Chondrocyte (in vitro differentiated cells): ENCODE measurements at regions not wholly inside any gene's neighbourhood (a gene's known extent, or its start where the extent isn't known, plus 50 kb on each side); places are given as distances from the start of the nearest gene placed in this dataset.

Source experiments
- DNase-seq: peaks from one replicate; pipeline ENCODE4 v3.0.0; 2021; ENCODE audit warnings: mixed read lengths, low spot score
- H3K27ac Mint-ChIP-seq: one replicate; pipeline ENCODE4 v1.8.0; 2021; ENCODE audit warnings: mild to moderate bottlenecking, moderate library complexity, mixed read lengths; ENCODE audit not compliant: unreplicated experiment
- H3K27me3 Mint-ChIP-seq: 2 replicates; pipeline ENCODE4 v1.8.0; 2021; ENCODE audit warnings: low read depth, mixed read lengths
- H3K36me3 Mint-ChIP-seq: 2 replicates; pipeline ENCODE4 v1.8.0; 2021; ENCODE audit warnings: low read depth, mixed read lengths
- H3K4me1 Mint-ChIP-seq: 2 replicates; pipeline ENCODE4 v1.8.0; 2021; ENCODE audit warnings: low read depth, mild to moderate bottlenecking, mixed read lengths
- H3K4me3 Mint-ChIP-seq: one replicate; pipeline ENCODE4 v1.8.0; 2021; ENCODE audit warnings: mild to moderate bottlenecking, moderate library complexity, mixed read lengths; ENCODE audit not compliant: unreplicated experiment
- H3K9me3 Mint-ChIP-seq: 2 replicates; pipeline ENCODE4 v1.8.0; 2021; ENCODE audit warnings: low read depth, mixed read lengths
- CTCF ChIP-seq: fragments of 200-600 bp; sonication (generic); IDR thresholded peaks from 2 replicates; pipeline ENCODE4 v1.5.0; 2021; ENCODE audit warnings: antibody characterized with exemption, mild to moderate bottlenecking, moderate library complexity

DNA sequence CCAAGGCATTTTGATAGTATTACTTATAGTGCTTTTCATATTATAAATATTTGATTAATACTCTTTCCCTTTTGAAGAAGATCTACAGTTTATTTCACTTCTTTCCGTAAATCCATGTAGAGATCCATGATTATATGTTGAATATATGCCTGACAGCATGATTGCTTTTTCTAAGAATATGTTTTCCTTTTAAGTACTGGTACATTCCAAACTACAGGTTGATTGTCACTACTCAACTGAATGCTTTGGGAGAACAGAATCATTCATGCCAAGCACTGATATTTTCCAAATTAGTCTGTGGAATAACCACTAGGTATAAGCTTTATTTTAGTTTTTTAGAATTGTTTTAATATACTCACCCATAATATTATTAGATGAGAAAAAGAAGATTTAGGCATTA, 330.2 kb downstream of the BCKDHB start:
- Mint-ChIP-seq H3K9me3 (peaks cover 7% of the 10 kb centered on the region), H3K27ac (no peak overlapping the region)

GRCh38 chr6:80435457-80435856, 329.0 kb downstream of the BCKDHB start:
- Mint-ChIP-seq H3K36me3 (peaks cover 3% of the 10 kb centered on the region), H3K4me3 (no peak overlapping the region), H3K4me1 (peaks cover 33% of the 10 kb centered on the region), H3K27me3 (no peaks in the 10 kb centered on the region), H3K9me3 (peaks cover 10% of the 10 kb centered on the region), H3K27ac (no peak overlapping the region)
- DNase-seq = no peak
- no peak for TF ChIP-seq CTCF

More for the DNA sequence above, 330.2 kb downstream of the BCKDHB start:
- DNase-seq = no peak
- Mint-ChIP-seq H3K4me1 (peaks cover 33% of the 10 kb centered on the region), H3K27me3 (no peaks in the 10 kb centered on the region), H3K4me3 (no peak overlapping the region), H3K36me3 (peaks cover 4% of the 10 kb centered on the region)
- TF ChIP-seq CTCF = no peak

DNA sequence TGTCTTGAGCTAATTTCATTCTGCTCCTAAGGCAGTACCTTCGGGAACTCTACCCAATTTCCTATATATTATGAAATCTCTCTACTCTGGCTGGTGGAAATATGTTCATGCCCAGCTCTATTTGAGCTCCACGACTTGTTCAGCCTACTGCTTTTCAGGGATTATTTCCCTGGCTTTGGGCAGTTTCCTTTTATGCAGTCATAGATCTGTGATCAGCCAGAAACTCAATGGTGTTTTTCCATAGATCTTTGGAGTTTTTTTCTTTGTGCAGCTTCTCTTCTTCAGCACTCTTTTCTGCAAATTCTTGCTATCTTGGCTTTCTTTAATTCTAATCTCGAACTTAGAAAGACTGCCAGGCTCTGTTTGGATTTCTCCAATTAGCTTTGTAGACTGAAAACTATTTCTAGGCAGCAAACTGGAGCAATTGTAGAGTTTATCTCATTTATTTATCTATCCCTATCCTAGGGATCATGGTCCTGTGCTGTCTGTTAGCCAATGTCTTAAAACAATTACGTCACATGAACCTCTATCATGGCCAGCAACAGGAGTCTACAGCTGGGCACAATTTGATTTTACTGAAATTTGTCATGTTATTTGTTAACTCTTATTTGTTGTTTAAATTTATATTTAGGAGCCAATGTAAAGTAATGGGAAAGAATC, 328.4 kb downstream of the BCKDHB start:
- H3K9me3 Mint-ChIP-seq = peaks cover 15% of the 10 kb centered on the region
- H3K27ac Mint-ChIP-seq = no peak overlapping the region
- H3K4me3 Mint-ChIP-seq = no peak overlapping the region
- DNase-seq = no peak
- no peaks in the 10 kb centered on the region for H3K27me3 Mint-ChIP-seq
- H3K36me3 Mint-ChIP-seq = peaks cover 2% of the 10 kb centered on the region
- no peak for TF ChIP-seq CTCF
- peaks cover 32% of the 10 kb centered on the region for H3K4me1 Mint-ChIP-seq

DNA sequence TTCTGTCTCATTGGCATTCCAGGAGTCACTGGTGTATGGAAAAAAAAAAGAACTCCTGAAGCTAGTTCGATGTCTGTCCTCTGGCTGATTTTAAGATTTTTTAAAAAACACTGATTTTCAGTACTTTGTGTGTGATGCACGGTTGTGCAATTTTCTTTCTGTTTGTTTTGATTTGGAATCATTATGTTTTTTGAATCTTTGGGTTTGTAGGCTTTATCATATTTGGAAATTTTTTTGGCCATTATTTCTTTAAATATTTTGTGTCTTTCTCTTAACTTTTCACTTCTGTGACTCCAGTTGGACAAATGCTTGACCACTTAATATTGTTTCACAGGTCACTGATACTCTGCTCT, 327.2 kb downstream of the BCKDHB start:
- TF ChIP-seq CTCF = no peak
- Mint-ChIP-seq H3K4me1 (peaks cover 22% of the 10 kb centered on the region), H3K4me3 (no peak overlapping the region), H3K27ac (no peak overlapping the region), H3K9me3 (peaks cover 25% of the 10 kb centered on the region), H3K36me3 (peaks cover 5% of the 10 kb centered on the region), H3K27me3 (no peaks in the 10 kb centered on the region)
- DNase-seq = no peak

DNA sequence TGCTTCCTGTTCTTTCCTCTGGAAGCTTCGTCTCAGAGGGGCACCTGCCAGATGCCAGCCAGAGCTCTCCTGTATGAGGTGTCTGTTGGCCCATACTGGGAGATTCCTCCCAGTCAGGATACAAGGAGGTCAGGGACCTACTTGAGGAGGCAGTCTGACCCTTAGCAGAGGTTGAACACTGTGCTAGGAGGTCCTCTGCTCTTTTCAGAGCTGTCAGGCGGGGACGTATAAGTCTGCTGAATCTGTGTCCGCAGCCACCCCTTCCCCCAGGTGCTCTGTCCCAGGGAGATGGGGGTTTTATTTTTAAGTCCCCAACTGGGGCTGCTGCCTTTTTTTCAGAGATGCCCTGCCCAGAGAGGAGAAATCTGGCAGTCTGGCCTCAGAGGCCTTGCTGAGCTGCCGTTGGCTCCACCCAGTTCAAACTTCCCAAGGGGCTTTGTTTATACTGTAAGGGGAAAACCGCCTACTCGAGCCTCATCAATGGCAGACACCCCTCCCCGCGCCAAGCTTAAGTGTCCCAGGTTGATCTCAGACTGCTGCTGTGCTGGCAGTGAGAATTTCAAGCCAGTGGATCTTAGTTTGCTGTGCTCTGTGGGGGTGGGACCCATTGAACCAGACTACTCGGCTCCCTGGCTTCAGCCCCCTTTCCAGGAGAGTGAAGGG, 326.7 kb downstream of the BCKDHB start:
- no peaks in the 10 kb centered on the region for H3K27me3 Mint-ChIP-seq
- no peak for DNase-seq
- no peak for TF ChIP-seq CTCF
- peaks cover 30% of the 10 kb centered on the region for H3K9me3 Mint-ChIP-seq
- no peak overlapping the region for H3K27ac Mint-ChIP-seq
- peaks cover 8% of the 10 kb centered on the region for H3K36me3 Mint-ChIP-seq
- H3K4me1 Mint-ChIP-seq = peaks cover 19% of the 10 kb centered on the region
- no peak overlapping the region for H3K4me3 Mint-ChIP-seq
